SK-N-SH treated with all-trans-retinoic acid at 6 μM for 48 hours (cell line): ENCODE measurements at regions not wholly inside any gene's neighbourhood (a gene's known extent, or its start where the extent isn't known, plus 50 kb on each side); places are given as distances from the start of the nearest gene placed in this dataset.
"Not testable (repeated sequence)": the region's sequence is repeated elsewhere in the genome, so short reads cannot be mapped to it uniquely, and the experiment has no call there.

Source experiments
- ATAC-seq: fragments of 200-7000 bp; cut with Tn5 transposase; 3 replicates; pipeline ENCODE4 v1.9.1; 2020; ENCODE audit warnings: mild to moderate bottlenecking, moderate library complexity
- ARNTL ChIP-seq: fragments of 450-650 bp; formaldehyde crosslinking; IDR thresholded peaks from 2 replicates; pipeline ENCODE4 v1.5.0; 2020; ENCODE audit warnings: low read depth, mild to moderate bottlenecking, moderate library complexity, borderline replicate concordance
- BACH2 ChIP-seq: fragments of 250-450 bp; sonication (Bioruptor Pico); IDR thresholded peaks from 2 replicates; pipeline ENCODE4 v1.9.0; 2021; ENCODE audit warnings: mild to moderate bottlenecking, borderline replicate concordance
- CREB5 ChIP-seq: fragments of 250-450 bp; sonication (Bioruptor Pico); IDR thresholded peaks from 2 replicates; pipeline ENCODE4 v1.5.1; 2020; ENCODE audit warnings: low read depth, mild to moderate bottlenecking, moderate library complexity
- CSDC2 ChIP-seq: fragments of 250-450 bp; sonication (Bioruptor Pico); IDR thresholded peaks from 2 replicates; pipeline ENCODE4 v1.5.0; 2020; ENCODE audit warnings: mild to moderate bottlenecking, moderate library complexity
- ESRRG ChIP-seq: fragments of 250-450 bp; sonication (Bioruptor Pico); IDR thresholded peaks from 2 replicates; pipeline ENCODE4 v1.6.1; 2021; ENCODE audit warnings: mild to moderate bottlenecking
- GLIS3 ChIP-seq: fragments of 250-450 bp; sonication (Bioruptor Pico); IDR thresholded peaks from 2 replicates; pipeline ENCODE4 v1.5.0; 2020; ENCODE audit warnings: mild to moderate bottlenecking, moderate library complexity
- ISL1 ChIP-seq: fragments of 250-450 bp; sonication (Bioruptor Pico); IDR thresholded peaks from 2 replicates; pipeline ENCODE4 v2.1.2; 2022; ENCODE audit warnings: mild to moderate bottlenecking, moderate library complexity
- POU6F1 ChIP-seq: fragments of 250-450 bp; sonication (Bioruptor Pico); IDR thresholded peaks from 2 replicates; pipeline ENCODE4 v1.8.0; 2021; ENCODE audit warnings: low read depth, mild to moderate bottlenecking, moderate library complexity, borderline replicate concordance
- PPARA ChIP-seq: fragments of 250-450 bp; sonication (Bioruptor Pico); IDR thresholded peaks from 2 replicates; pipeline ENCODE4 v1.5.0; 2020; ENCODE audit warnings: mild to moderate bottlenecking, borderline replicate concordance
- SNAI2 ChIP-seq: fragments of 250-450 bp; sonication (Bioruptor Pico); IDR thresholded peaks from 2 replicates; pipeline ENCODE4 v1.5.0; 2020; ENCODE audit warnings: mild to moderate bottlenecking, moderate library complexity
- TOX ChIP-seq: fragments of 250-450 bp; sonication (Bioruptor Pico); IDR thresholded peaks from 2 replicates; pipeline ENCODE4 v1.8.0; 2021; ENCODE audit warnings: mild to moderate bottlenecking, moderate library complexity, borderline replicate concordance
- TSHZ2 ChIP-seq: fragments of 250-450 bp; sonication (Bioruptor Pico); IDR thresholded peaks from 2 replicates; pipeline ENCODE4 v1.5.0; 2020; ENCODE audit warnings: mild to moderate bottlenecking, moderate library complexity
- ZC3H10 ChIP-seq: fragments of 250-450 bp; sonication (Bioruptor Pico); IDR thresholded peaks from 2 replicates; pipeline ENCODE4 v1.5.1; 2021; ENCODE audit warnings: mild to moderate bottlenecking, moderate library complexity
- ZFP3 ChIP-seq: fragments of 250-450 bp; sonication (Bioruptor Pico); IDR thresholded peaks from 2 replicates; pipeline ENCODE4 v1.5.0; 2020; ENCODE audit warnings: mild to moderate bottlenecking, moderate library complexity
- ZNF565 ChIP-seq: fragments of 450-650 bp; formaldehyde crosslinking; conservative IDR thresholded peaks from 2 replicates; pipeline ENCODE4 v1.5.0; 2020; ENCODE audit warnings: low read depth, mild to moderate bottlenecking, moderate library complexity
- ZNF70 ChIP-seq: fragments of 450-650 bp; formaldehyde crosslinking; IDR thresholded peaks from 2 replicates; pipeline ENCODE4 v1.5.0; 2020; ENCODE audit warnings: mild to moderate bottlenecking, moderate library complexity
- ZNF8 ChIP-seq: fragments of 450-650 bp; formaldehyde crosslinking; IDR thresholded peaks from 2 replicates; pipeline ENCODE4 v1.5.0; 2020; ENCODE audit warnings: mild to moderate bottlenecking, moderate library complexity
- TF ChIP-seq, protein P1 (sequence below): fragments of 250-450 bp; sonication (Bioruptor Pico); IDR thresholded peaks from 2 replicates; pipeline ENCODE4 v1.8.0; 2020; ENCODE audit warnings: mild to moderate bottlenecking, moderate library complexity, borderline replicate concordance
- TF ChIP-seq, protein P2 (sequence below): fragments of 250-450 bp; sonication (Bioruptor Pico); IDR thresholded peaks from 2 replicates; pipeline ENCODE4 v1.5.1; 2021; ENCODE audit warnings: mild to moderate bottlenecking, moderate library complexity

DNA sequence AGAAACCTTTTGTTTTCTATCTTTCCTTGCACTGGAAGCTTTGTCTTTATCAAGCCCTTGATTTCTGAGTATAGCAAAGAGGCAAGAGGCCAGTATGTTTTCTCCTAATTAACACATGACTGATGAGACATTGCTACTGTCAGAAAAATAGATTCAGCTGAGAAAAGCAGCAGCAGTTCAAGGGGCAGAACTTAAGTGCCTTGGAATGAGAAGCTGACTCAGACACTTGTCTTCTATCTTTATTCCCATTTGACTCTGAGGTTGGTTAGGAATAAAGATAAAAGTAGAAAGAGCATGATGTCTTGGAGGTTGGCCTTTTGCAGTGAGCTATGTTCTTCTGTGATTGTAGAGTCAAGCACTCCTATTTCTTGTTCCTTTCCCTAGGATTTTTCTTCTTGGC is 79.1 kb upstream of the MAN1A1 start:
- TF ChIP-seq ESRRG (CRISPR knock-in tag) (no peak), ZNF70 (no peak), GLIS3 (CRISPR knock-in tag) (no peak), ARNTL (CRISPR knock-in tag) (no peak), CREB5 (CRISPR knock-in tag) (no peak), TSHZ2 (CRISPR knock-in tag) (no peak), CSDC2 (CRISPR knock-in tag) (no peak), ZNF565 (CRISPR knock-in tag) (no peak), SNAI2 (CRISPR knock-in tag) (no peak), ZNF8 (CRISPR knock-in tag) (no peak), ISL1 (CRISPR knock-in tag) (no peak), BACH2 (no peak), POU6F1 (no peak)
- TF ChIP-seq, protein P1, sequence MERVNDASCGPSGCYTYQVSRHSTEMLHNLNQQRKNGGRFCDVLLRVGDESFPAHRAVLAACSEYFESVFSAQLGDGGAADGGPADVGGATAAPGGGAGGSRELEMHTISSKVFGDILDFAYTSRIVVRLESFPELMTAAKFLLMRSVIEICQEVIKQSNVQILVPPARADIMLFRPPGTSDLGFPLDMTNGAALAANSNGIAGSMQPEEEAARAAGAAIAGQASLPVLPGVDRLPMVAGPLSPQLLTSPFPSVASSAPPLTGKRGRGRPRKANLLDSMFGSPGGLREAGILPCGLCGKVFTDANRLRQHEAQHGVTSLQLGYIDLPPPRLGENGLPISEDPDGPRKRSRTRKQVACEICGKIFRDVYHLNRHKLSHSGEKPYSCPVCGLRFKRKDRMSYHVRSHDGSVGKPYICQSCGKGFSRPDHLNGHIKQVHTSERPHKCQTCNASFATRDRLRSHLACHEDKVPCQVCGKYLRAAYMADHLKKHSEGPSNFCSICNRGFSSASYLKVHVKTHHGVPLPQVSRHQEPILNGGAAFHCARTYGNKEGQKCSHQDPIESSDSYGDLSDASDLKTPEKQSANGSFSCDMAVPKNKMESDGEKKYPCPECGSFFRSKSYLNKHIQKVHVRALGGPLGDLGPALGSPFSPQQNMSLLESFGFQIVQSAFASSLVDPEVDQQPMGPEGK, result no peak
- TF ChIP-seq, protein P2, sequence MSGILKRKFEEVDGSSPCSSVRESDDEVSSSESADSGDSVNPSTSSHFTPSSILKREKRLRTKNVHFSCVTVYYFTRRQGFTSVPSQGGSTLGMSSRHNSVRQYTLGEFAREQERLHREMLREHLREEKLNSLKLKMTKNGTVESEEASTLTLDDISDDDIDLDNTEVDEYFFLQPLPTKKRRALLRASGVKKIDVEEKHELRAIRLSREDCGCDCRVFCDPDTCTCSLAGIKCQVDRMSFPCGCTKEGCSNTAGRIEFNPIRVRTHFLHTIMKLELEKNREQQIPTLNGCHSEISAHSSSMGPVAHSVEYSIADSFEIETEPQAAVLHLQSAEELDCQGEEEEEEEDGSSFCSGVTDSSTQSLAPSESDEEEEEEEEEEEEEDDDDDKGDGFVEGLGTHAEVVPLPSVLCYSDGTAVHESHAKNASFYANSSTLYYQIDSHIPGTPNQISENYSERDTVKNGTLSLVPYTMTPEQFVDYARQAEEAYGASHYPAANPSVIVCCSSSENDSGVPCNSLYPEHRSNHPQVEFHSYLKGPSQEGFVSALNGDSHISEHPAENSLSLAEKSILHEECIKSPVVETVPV (CRISPR knock-in tag), result no peak
- ATAC-seq, result no peak

- ATAC-seq, result peak; percentile 28; the same call in 1 of the 3 replicates
- no peak for TF ChIP-seq TOX (CRISPR knock-in tag)
- TF ChIP-seq ZNF565 (CRISPR knock-in tag), result no peak
- TF ChIP-seq ESRRG (CRISPR knock-in tag), result no peak
- no peak for TF ChIP-seq ZFP3 (CRISPR knock-in tag)
- no peak for TF ChIP-seq ZNF8 (CRISPR knock-in tag)
- no peak for TF ChIP-seq ZNF70
- TF ChIP-seq, all 23 proteins: peak for 0
These were observed 77.1 kb upstream of the MAN1A1 start for GRCh38 chr6:119426619-119427018.

GRCh38 chr6:119423996-119424395 is 74.4 kb upstream of the MAN1A1 start:
- no peak for ATAC-seq
- TF ChIP-seq ZNF565 (CRISPR knock-in tag), result no peak
- no peak for TF ChIP-seq ZC3H10 (CRISPR knock-in tag)
- TF ChIP-seq ZNF70, result no peak
- no peak for TF ChIP-seq BACH2
- TF ChIP-seq ZNF8 (CRISPR knock-in tag), result no peak
- no peak for TF ChIP-seq TSHZ2 (CRISPR knock-in tag)
- TF ChIP-seq PPARA (CRISPR knock-in tag), result no peak

DNA sequence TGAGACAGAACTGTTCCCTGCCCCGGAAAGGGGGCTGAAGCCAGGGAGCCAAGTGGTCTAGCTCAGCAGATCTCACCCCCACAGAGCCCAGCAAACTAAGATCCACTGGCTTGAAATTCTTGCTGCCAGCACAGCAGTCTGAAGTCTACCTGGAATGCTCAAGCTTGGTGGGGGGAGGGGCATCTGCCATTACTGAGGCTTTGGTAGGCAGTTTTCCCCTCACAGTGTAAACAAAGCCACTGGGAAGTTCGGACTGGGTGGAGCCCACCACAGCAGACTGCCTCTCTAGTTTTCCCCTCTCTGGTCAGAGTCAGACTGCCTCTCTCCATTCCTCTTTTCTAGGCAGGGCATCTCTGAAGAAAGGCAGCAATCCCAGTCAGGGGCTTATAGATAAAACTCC is 68.5 kb upstream of the MAN1A1 start:
- not testable (repeated sequence) for ATAC-seq
